ENCODE measurements at regions not wholly inside any gene's neighbourhood (a gene's known extent, or its start where the extent isn't known, plus 50 kb on each side); places are given as distances from the start of the nearest gene placed in this dataset.

GRCh38 chr15:70478251-70478990, 284.9 kb downstream of the UACA start:
- Histone ChIP-seq H3K9me2 (ENCODE audit: insufficient read depth, low read length) (no peaks in the 10 kb centered on the region), H3K9ac (ENCODE audit: low read length) (no peak overlapping the region), H3K79me2 (replicated peaks; ENCODE audit: insufficient read depth, low read length) (no peaks in the 10 kb centered on the region), H3K4me3 (ENCODE audit: low read length) (no peak overlapping the region), H3K4me2 (ENCODE audit: low read length) (no peak overlapping the region), H2AFZ (ENCODE audit: low read depth, low read length) (no peak overlapping the region), H3K27me3 (ENCODE audit: insufficient read depth, low read depth, low read length) (no peaks in the 10 kb centered on the region), H3K9me3 (ENCODE audit: low read length) (no peaks in the 10 kb centered on the region), H4K20me1 (ENCODE audit: insufficient read depth) (no peaks in the 10 kb centered on the region), H3F3A (ENCODE audit: insufficient read depth, low read length, poor library complexity, severe bottlenecking) (no peaks in the 10 kb centered on the region), H3K36me3 (ENCODE audit: insufficient read depth, low read length) (no peaks in the 10 kb centered on the region), H3K27ac (ENCODE audit: low read length) (no peak overlapping the region)
- TF ChIP-seq POLR2AphosphoS5 (IDR thresholded peaks at IDR 0.05) (no peak), TAF1 (IDR thresholded peaks at IDR 0.05; ENCODE audit: low read depth) (no peak)

- Histone ChIP-seq H2AFZ (ENCODE audit: low read depth, low read length) (no peak overlapping the region), H3F3A (ENCODE audit: insufficient read depth, low read length, poor library complexity, severe bottlenecking) (no peaks in the 10 kb centered on the region), H3K27me3 (ENCODE audit: insufficient read depth, low read depth, low read length) (no peaks in the 10 kb centered on the region), H3K4me2 (ENCODE audit: low read length) (no peak overlapping the region), H4K20me1 (ENCODE audit: insufficient read depth) (no peaks in the 10 kb centered on the region), H3K9me2 (ENCODE audit: insufficient read depth, low read length) (no peaks in the 10 kb centered on the region), H3K36me3 (ENCODE audit: insufficient read depth, low read length) (no peaks in the 10 kb centered on the region), H3K9me3 (ENCODE audit: low read length) (no peaks in the 10 kb centered on the region), H3K27ac (ENCODE audit: low read length) (no peak overlapping the region), H3K9ac (ENCODE audit: low read length) (no peak overlapping the region), H3K79me2 (replicated peaks; ENCODE audit: insufficient read depth, low read length) (no peaks in the 10 kb centered on the region), H3K4me3 (ENCODE audit: low read length) (no peak overlapping the region)
- TF ChIP-seq TAF1 (IDR thresholded peaks at IDR 0.05; ENCODE audit: low read depth), result no peak
- no peak for TF ChIP-seq SMC3 (conservative IDR thresholded peaks at IDR 0.05; ENCODE audit: poor library complexity)
- no peak for TF ChIP-seq POLR2AphosphoS5 (IDR thresholded peaks at IDR 0.05)
- no peak for TF ChIP-seq MXI1 (conservative IDR thresholded peaks at IDR 0.05; ENCODE audit: poor library complexity, severe bottlenecking)
- no peak for TF ChIP-seq RAD21 (conservative IDR thresholded peaks at IDR 0.05)
- no peak for TF ChIP-seq EZH2 (IDR thresholded peaks at IDR 0.05; ENCODE audit: borderline replicate concordance, insufficient read depth, low read length, poor library complexity, severe bottlenecking)
- no peak for TF ChIP-seq EP300 (conservative IDR thresholded peaks at IDR 0.05; ENCODE audit: poor library complexity, severe bottlenecking)
- no peak for TF ChIP-seq REST (IDR thresholded peaks at IDR 0.05; ENCODE audit: borderline replicate concordance)
- TF ChIP-seq CTCF (IDR thresholded peaks at IDR 0.05; ENCODE audit: poor library complexity, severe bottlenecking), result no peak
Observed at GRCh38 chr15:70477750-70478250, 285.6 kb downstream of the UACA start.

All from neural cell (in vitro differentiated cells).